ENCODE measurements at regions not wholly inside any gene's neighbourhood (a gene's known extent, or its start where the extent isn't known, plus 50 kb on each side); places are given as distances from the start of the nearest gene placed in this dataset.

DNA sequence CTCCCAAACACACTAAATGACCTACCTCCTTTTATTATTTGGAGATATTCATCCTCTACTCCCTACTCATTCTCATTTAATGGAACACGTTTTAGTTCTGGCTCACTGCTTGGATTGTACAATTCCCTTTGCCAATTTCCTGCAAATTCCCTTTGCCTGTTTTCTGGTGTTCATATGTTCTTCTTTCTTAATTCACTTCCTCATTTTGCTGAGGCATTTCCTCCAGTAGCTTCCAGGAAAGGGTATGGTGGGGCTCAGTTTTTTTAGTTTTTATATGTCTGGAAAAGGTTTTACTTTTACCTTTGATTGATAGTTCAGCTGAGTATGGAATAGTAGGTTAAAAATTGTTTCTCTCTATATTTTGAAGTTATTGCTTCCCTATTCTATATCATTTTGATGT lies 143.6 kb upstream of the GOLIM4 start:
- H3K9me2 ChIP-seq, result no peaks in the 10 kb centered on the region
- CTCF ChIA-PET, result interaction anchor here (0.9 to 1.7 kb wide), 4 partner anchors 8 to 231 kb away, joined by 3 to 5 read pairs (median 5); no protein-coding TSS in a partner anchor
- H4K20me1 ChIP-seq (ENCODE audit: insufficient read depth), result no peaks in the 10 kb centered on the region
- no peaks in the 10 kb centered on the region for H3K27me3 ChIP-seq (ENCODE audit: insufficient read depth)
- H2AFZ ChIP-seq (ENCODE audit: low read depth), result no peak overlapping the region
- H3K4me2 ChIP-seq, result no peak overlapping the region
- no peaks in the 10 kb centered on the region for H3K36me3 ChIP-seq (replicated peaks in 1 of 2; ENCODE audit: control insufficient read depth in 1 of 2, insufficient read depth in 2 of 2, low read length in 1 of 2)
- no peak for DNase-seq
- H3K27ac ChIP-seq (ENCODE audit: low read depth in 2 of 2, low read length in 1 of 2), result no peak overlapping the region
- H3K4me1 ChIP-seq (ENCODE audit: control insufficient read depth in 1 of 2, insufficient read depth in 2 of 2, low read depth in 1 of 2, low read length in 1 of 2), result no peaks in the 10 kb centered on the region; a peak in 1 of 4 replicates
- no peaks in the 10 kb centered on the region for H3F3A ChIP-seq (replicated peaks; ENCODE audit: insufficient read depth)
- TF ChIP-seq RFX5 (IDR thresholded peaks at IDR 0.05; ENCODE audit: low read length) (no peak), MXI1 (IDR thresholded peaks at IDR 0.05; ENCODE audit: low read depth, low read length) (no peak), NFIC (IDR thresholded peaks at IDR 0.05; ENCODE audit: borderline replicate concordance) (no peak), TCF12 (IDR thresholded peaks at IDR 0.05) (no peak), RAD21 (IDR thresholded peaks at IDR 0.05; ENCODE audit: low read length) (no peak), GABPA (IDR thresholded peaks at IDR 0.05; ENCODE audit: low read depth) (no peak), POLR2AphosphoS5 (IDR thresholded peaks at IDR 0.05; ENCODE audit: low read depth, low read length) (no peak), ELF1 (IDR thresholded peaks at IDR 0.05) (no peak), MEF2A (IDR thresholded peaks at IDR 0.05; ENCODE audit: borderline replicate concordance, low read depth) (no peak), FOXJ3 (CRISPR knock-in tag; IDR thresholded peaks at IDR 0.05) (no peak), FOXM1 (IDR thresholded peaks at IDR 0.05; ENCODE audit: low read depth) (no peak), PBX3 (IDR thresholded peaks at IDR 0.05) (no peak), SMC3 (IDR thresholded peaks at IDR 0.05; ENCODE audit: low read depth, low read length) (no peak), YY1 (IDR thresholded peaks at IDR 0.05; ENCODE audit: low read depth) (no peak), RXRA (IDR thresholded peaks at IDR 0.05; ENCODE audit: borderline replicate concordance, low read depth) (no peak), USF1 (IDR thresholded peaks at IDR 0.05; ENCODE audit: borderline replicate concordance, low read depth) (no peak), TEAD4 (IDR thresholded peaks at IDR 0.05; ENCODE audit: borderline replicate concordance, insufficient read depth) (no peak)
- TF ChIP-seq, protein P1, sequence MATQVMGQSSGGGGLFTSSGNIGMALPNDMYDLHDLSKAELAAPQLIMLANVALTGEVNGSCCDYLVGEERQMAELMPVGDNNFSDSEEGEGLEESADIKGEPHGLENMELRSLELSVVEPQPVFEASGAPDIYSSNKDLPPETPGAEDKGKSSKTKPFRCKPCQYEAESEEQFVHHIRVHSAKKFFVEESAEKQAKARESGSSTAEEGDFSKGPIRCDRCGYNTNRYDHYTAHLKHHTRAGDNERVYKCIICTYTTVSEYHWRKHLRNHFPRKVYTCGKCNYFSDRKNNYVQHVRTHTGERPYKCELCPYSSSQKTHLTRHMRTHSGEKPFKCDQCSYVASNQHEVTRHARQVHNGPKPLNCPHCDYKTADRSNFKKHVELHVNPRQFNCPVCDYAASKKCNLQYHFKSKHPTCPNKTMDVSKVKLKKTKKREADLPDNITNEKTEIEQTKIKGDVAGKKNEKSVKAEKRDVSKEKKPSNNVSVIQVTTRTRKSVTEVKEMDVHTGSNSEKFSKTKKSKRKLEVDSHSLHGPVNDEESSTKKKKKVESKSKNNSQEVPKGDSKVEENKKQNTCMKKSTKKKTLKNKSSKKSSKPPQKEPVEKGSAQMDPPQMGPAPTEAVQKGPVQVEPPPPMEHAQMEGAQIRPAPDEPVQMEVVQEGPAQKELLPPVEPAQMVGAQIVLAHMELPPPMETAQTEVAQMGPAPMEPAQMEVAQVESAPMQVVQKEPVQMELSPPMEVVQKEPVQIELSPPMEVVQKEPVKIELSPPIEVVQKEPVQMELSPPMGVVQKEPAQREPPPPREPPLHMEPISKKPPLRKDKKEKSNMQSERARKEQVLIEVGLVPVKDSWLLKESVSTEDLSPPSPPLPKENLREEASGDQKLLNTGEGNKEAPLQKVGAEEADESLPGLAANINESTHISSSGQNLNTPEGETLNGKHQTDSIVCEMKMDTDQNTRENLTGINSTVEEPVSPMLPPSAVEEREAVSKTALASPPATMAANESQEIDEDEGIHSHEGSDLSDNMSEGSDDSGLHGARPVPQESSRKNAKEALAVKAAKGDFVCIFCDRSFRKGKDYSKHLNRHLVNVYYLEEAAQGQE (IDR thresholded peaks at IDR 0.05; ENCODE audit: low read depth, low read length), result no peak
- TF ChIP-seq, protein P2, sequence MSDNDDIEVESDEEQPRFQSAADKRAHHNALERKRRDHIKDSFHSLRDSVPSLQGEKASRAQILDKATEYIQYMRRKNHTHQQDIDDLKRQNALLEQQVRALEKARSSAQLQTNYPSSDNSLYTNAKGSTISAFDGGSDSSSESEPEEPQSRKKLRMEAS (IDR thresholded peaks at IDR 0.05; ENCODE audit: low read depth), result no peak
- TF ChIP-seq, protein P3, sequence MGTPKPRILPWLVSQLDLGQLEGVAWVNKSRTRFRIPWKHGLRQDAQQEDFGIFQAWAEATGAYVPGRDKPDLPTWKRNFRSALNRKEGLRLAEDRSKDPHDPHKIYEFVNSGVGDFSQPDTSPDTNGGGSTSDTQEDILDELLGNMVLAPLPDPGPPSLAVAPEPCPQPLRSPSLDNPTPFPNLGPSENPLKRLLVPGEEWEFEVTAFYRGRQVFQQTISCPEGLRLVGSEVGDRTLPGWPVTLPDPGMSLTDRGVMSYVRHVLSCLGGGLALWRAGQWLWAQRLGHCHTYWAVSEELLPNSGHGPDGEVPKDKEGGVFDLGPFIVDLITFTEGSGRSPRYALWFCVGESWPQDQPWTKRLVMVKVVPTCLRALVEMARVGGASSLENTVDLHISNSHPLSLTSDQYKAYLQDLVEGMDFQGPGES (IDR thresholded peaks at IDR 0.05; ENCODE audit: low read depth, low read length), result no peak
- no peaks in the 10 kb centered on the region for H3K79me2 ChIP-seq (ENCODE audit: insufficient read depth)
- POLR2A ChIA-PET, result no interaction called here
- no peak overlapping the region for H3K4me3 ChIP-seq (ENCODE audit: low read depth in 2 of 2, low read length in 1 of 2)
- no peak overlapping the region for H3K9ac ChIP-seq
- 6% methylated on average over 1 of the region's 1 CpG for WGBS (ENCODE audit: low lambda C conversion rate)
- H3K9me3 ChIP-seq, result no peaks in the 10 kb centered on the region

Measured in SK-N-SH (cell line).